Stimulated activated naive CD8-positive, alpha-beta T cell treated with anti-CD3 and anti-CD28 coated beads, Interleukin-15, Interleukin-2, amounts not matched to agents 100 U/mL and 50 U/mL, for 24 hours (primary cell): ENCODE measurements at regions not wholly inside any gene's neighbourhood (a gene's known extent, or its start where the extent isn't known, plus 50 kb on each side); places are given as distances from the start of the nearest gene placed in this dataset.

ENCODE experiments used
- ATAC-seq: fragments of 150-1000 bp; cut with Tn5 transposase; one replicate; pipeline ENCODE4 v1.10.0; 2021
- DNase-seq: peaks from one replicate; pipeline ENCODE4 v3.0.0; 2021

GRCh38 chr2:145015561-145015960, 495.6 kb upstream of the ZEB2 start:
- no peak for ATAC-seq
- DNase-seq: no peak

DNA sequence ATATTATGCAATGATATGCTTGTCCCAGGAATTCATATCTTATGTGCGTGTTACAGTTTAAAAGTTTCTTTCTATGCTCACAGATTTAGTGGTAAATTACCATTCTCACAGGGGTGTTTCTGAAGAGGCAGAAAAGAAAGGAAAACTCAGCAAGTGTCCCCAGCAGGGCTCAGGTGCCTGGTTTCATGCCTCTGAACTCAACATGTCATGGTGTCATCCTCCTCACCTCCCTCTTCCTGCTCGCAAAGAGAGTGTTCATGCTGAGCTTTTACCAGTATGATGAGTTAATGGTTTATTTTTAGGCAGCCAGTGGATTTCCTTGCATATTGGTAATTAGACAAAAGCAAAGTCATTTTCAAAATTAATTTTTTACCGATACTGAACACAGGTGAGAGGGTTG, 492.9 kb upstream of the ZEB2 start:
- no peak for DNase-seq

DNA sequence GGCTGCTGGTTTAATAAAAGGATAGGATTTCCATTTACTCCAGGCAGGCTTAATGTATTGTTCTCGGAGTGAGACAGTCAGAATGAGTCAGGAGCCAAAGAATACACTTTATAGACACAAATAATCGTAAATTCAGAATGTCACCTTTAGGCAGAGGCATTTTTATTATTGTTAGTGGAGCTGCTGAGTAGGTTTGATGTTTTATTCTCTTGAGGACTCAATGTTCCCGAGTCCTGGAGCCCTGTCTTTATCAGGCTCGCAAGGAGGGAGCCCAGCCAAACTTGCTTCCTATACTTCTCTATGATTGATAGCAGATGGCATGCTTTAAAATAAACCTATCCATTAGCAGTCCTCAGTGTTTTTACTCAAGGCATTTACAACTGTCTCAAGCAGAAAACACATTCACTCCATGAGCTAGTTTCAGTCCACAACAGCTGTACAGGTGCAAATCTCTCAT, 492.3 kb upstream of the ZEB2 start:
- ATAC-seq (no peak), DNase-seq (no peak)

More for the DNA sequence above, 492.9 kb upstream of the ZEB2 start:
- no peak for ATAC-seq

DNA sequence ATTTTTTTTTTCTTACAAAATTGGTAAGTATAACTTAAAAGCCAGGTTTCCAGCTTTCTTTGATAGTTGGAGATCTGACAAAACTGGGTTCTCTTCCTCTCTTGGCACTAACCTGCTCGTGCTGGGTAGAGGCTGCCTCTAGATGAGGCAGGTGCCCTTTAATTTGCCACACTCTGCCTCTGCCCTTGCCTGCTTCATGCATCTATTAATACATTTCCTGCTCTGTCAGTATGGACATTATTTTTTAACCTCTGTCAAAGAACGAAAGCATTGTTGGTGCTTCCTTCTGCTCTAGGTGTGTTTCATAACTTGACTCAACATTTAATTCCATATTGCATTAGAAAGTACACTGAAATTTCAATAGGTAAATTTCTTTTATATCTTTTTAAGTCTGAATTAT, 490.7 kb upstream of the ZEB2 start:
- no peak for DNase-seq
- ATAC-seq: no peak

GRCh38 chr2:145007960-145008263, 488.0 kb upstream of the ZEB2 start:
- ATAC-seq (no peak), DNase-seq (no peak)

DNA sequence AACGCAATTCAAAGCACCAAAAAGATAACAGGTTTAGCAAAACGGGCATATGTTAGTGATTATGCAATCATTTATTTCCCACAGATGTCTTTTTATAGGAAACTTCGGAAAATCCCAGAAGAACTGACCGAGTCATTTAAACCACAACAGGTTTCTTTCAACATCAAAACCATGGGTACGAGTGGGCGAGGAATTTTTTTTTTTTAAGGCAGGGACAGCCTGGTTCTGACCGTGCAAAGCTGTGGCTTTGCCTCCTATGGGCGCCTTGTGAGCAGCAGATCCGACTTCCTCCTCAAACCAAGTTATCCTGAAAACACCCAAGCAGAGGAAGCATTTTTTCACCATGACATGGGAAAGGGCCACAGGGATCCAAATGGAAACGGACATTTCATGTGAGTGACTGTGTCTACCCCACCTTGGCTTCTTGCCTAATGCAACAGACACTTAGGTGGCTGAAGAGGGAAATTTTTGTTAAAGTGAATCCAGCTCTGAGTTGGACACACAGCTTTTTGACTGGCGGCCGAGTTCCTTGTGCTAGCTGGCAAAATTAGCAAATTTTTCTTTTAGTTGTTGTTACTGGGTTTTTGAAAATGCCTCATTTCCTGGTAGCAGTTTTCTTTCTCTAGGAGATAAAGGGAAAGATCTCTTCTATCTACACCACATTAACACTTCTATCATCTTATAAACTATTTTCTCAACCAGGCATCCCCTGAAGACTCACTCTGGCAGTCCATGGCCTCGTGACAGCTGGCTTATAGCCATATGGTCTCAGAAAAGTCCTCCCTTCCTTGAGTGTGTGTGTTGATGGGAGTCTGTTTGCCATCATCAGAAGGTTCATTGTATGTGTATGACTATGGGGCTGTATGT, 487.4 kb upstream of the ZEB2 start:
- ATAC-seq: no peak

GRCh38 chr2:145002624-145003023, 482.7 kb upstream of the ZEB2 start:
- ATAC-seq (no peak), DNase-seq (no peak)

More for the DNA sequence above, 487.4 kb upstream of the ZEB2 start:
- DNase-seq: no peak

- DNase-seq (no peak), ATAC-seq (no peak)
Measured at GRCh38 chr2:145000376-145000775, 480.5 kb upstream of the ZEB2 start.

DNA sequence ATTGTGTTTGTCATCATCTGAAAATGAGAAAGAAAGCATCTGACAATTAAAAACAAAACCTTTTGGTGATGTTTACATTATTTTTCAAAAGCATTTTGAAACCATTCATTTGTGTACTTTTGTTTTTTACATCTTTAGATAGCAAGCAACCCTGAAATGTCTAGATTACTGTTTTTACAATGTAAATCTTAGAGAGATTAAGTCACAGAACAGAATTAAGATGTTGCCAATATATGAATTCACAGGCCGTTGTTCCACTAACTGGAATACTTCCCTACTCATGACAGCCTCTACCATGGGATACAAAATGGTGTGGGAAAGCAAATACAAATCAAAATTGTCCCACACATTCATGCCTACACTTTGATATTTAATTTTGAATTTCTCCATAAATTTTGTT, 480.0 kb upstream of the ZEB2 start:
- ATAC-seq: no peak

GRCh38 chr2:144999071-144999875, 479.4 kb upstream of the ZEB2 start:
- DNase-seq (no peak), ATAC-seq (no peak)

More for the DNA sequence above, 480.0 kb upstream of the ZEB2 start:
- no peak for DNase-seq

GRCh38 chr2:144998435-144998834, 478.5 kb upstream of the ZEB2 start:
- ATAC-seq (no peak), DNase-seq (no peak)

- DNase-seq (no peak), ATAC-seq (no peak)
Measured at GRCh38 chr2:144996225-144996795, 476.4 kb upstream of the ZEB2 start.

- no peak for DNase-seq
- ATAC-seq: no peak
Measured at GRCh38 chr2:144995482-144995881, 475.6 kb upstream of the ZEB2 start.

GRCh38 chr2:144990661-144991060, 470.7 kb upstream of the ZEB2 start:
- DNase-seq (no peak), ATAC-seq (no peak)

DNA sequence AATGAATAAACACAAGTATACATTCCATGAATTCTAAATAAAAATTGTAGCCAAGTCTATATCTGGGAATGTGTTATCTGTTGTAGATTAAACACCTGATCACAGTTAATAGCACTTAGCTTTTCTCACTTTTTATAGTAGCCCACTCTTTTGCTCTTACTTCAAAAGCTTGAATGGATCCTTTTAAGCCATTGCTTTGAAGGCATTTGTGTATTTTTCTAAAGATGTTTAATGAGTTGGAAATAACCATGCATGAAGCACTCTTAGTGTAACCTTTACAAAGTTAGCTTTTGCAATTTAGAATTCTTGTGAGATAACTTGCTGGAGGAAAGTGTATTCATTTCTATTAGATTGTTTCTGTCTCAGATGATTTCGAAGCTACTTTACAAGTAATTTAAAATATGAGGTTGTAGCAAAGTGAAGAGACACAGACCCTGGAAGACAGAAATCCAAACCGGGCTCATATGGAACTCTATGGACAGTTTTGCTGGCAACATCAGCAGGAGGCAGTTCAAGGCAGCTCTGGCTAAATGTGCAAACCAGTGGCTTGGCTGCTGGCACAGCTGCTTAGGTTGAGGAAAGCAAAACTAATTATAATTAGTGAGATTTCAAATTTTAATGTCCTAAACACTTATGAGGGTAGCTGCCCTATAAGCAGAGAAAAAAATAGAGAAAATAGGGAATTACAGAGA, 469.8 kb upstream of the ZEB2 start:
- ATAC-seq (no peak), DNase-seq (no peak)

DNA sequence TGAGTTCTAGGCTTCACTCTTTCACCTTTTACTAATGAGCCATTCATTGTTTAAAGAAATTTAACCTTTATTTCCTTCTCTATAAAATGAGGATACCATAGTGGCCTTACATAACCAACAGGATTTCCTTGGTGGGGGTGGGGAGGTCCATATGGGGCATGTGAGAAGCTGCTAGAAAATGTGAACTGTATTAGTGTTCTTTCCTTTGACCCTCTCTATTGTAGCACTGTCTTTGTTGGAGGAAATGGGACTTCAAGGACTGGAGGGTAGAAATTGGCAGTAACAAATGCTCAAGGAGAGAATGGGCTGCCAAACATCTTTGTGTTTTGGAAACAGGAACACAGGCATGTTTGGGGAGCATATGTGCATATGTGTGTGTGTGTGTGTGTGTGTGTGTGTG, 468.7 kb upstream of the ZEB2 start:
- ATAC-seq (no peak), DNase-seq (no peak)

GRCh38 chr2:144986691-144987090, 466.8 kb upstream of the ZEB2 start:
- ATAC-seq (no peak), DNase-seq (no peak)

DNA sequence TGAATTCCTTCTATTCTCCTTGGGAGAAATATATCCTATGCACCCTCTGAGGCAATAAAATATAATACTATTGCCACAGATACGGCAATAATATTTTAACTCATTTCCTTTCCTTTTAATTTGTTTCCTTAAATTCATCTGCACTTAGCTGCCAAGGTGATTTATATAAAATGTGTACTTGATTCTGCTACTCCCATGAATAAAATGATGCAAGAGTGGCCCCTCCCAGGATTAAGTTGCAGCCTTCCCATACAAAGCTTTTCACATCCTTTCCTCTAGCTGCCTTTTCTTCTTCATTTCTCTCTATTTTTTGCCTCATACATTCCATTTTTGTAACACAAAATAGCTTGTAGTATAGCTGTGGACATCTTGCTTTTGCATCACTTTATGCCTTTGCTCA, 464.1 kb upstream of the ZEB2 start:
- DNase-seq: no peak

DNA sequence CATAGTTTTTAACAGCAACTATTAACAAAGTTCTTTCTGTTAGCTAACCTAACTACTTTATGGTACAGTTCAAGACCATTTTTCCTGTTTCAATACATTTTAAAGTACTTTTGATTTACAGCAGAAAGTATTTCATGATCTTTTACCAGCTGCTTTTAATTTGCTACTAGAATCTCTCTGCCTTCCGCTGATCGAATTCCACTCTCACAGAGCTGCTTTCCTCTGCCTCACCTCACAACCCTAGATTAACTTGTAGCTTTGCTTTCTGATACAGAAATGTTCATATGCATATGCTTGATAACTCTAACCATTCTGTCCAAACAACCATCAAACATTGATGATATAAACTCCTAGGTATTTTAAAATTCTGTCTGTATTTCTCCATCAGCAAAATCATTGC, 463.2 kb upstream of the ZEB2 start:
- DNase-seq (no peak), ATAC-seq (no peak)

More for the DNA sequence above, 464.1 kb upstream of the ZEB2 start:
- ATAC-seq: no peak

DNA sequence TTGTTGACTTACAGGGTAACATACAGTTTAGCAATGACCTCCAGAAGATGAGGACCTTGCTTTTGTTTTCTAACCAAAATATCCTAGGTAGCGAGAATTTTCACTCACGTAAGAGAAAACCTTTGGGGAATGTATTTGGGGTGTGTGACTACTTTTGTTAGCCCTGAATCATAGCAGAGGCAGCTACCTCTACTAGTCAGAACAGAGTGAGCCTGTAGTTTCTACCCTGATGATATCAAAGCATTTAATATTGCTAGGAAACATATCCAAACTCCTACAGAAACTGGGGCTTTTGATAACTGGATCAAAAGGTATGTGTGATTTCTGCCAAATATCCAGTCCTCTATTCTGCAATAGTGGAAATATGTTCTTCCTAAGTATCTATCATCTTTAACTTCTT, 462.6 kb upstream of the ZEB2 start:
- ATAC-seq (no peak), DNase-seq (no peak)

GRCh38 chr2:144975881-144976280, 456.0 kb upstream of the ZEB2 start:
- ATAC-seq (no peak), DNase-seq (no peak)

DNA sequence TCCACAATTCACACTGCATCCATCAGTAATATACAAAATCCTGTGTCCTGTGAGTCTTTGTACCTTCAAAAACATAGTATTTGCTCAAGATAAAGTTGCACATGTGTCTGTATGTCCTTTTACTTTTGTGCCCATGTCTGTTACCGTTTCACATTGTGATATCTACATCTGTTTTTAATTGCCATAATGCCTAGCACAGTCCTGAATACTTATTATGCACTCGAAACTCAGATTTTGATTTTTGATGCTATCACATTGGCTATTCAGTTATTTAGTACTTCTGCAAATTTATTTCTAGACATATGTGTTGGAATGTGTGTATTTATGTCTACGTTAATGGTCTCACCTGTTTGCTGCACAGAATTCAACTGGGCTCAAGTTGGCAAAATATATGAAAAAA, 452.8 kb upstream of the ZEB2 start:
- no peak for DNase-seq
- ATAC-seq: no peak
